ENCODE measurements at regions not wholly inside any gene's neighbourhood (a gene's known extent, or its start where the extent isn't known, plus 50 kb on each side); places are given as distances from the start of the nearest gene placed in this dataset.

- TF ChIP-seq CTCF (IDR thresholded peaks at IDR 0.05) (no peak), POLR2A (IDR thresholded peaks at IDR 0.05) (no peak)
These were observed 183.0 kb downstream of the DUSP6 start for GRCh38 chr12:89169321-89169720.

All from heart left ventricle (tissue), 13 donors.